ENCODE measurements at regions not wholly inside any gene's neighbourhood (a gene's known extent, or its start where the extent isn't known, plus 50 kb on each side); places are given as distances from the start of the nearest gene placed in this dataset.
A peak's percentile ranks its signal among the peaks of the same experiment; 100 is the strongest.

GRCh38 chr2:41856946-41857345, 190.9 kb upstream of the PKDCC start:
- DNase-seq (no peak), ATAC-seq (no peak)
- intact Hi-C loops (cut with DNase I): loop anchor here in 1 of 2 donors (10.0 kb wide), 1 partner anchor 368 kb away; no protein-coding TSS in a partner anchor

DNA sequence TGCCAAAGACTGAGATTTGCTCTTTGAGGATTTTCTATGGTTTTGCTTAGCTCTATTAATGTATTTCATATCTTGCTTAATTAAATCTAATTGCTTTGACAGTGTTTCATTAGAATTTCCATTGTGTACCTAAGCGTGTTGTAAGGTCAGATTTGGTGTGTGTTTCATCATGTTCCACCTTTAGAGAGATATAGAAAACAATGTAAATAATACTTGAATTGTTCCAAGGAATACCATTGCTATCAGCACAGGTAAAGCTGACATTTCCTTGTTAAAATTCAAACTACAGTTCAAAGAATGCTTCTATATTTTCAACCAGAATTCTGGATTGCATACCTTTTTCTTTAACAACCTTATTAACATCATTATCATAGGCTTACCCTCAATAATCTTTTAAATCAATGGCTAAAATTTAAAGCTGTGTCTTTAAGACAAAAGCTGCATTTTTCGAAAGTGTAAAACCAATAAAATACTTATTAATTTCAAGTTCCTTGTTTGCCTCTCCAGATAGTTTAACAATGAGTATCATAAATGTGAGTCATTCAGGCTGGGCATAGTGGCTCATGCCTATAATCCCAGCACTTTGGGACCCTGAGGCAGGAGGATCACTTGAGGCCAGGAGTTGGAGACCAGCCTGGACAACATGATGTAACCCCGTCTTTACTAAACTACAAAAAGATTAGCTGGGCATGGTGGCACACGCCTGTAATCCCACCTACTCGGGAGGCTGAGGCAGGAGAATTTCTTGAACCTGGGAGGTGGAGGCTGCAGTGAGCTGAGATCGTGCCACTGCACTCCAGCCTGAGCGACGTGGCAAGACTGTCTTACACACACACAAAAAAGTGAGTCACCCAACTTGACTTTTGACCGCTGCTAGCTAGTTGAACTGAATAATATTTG, 188.0 kb upstream of the PKDCC start:
- DNase-seq: no peak
- no peak for ATAC-seq
- intact Hi-C loops (cut with DNase I): loop anchor here in 1 of 2 donors (10.0 kb wide), 1 partner anchor 365 kb away; no protein-coding TSS in a partner anchor

DNA sequence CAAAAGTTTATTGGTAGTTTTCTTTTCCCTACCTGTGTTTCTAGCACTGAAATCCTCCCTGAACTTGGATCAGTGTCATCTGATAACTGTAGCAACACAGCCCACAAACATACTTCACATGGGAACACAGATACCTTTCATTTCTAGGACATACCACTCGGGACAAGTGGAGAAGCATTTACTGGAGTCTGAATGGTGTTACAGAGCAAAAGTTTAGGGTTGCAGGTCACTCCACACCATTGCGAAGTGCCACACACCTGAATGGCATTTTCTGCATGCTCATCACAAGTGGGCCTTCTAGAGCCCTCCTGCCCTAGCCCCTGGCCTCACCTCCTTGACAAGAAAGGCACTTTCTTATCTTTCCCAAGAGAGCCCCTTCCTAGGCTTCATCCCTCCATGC, 184.8 kb upstream of the PKDCC start:
- DNase-seq (no peak), ATAC-seq (no peak)
- intact Hi-C loops (cut with DNase I): no loop called here

GRCh38 chr2:41865263-41865662, 182.6 kb upstream of the PKDCC start:
- DNase-seq (no peak), ATAC-seq (no peak)
- intact Hi-C loops (cut with DNase I): loop anchor here in 1 of 2 donors (5.0 kb wide), 1 partner anchor 222 kb away; no protein-coding TSS in a partner anchor

- intact Hi-C loops (cut with DNase I): loop anchor here in 1 of 2 donors (5.0 kb wide), 1 partner anchor 220 kb away; no protein-coding TSS in a partner anchor
Measured at GRCh38 chr2:41867553-41867952, 180.3 kb upstream of the PKDCC start.

GRCh38 chr2:41869542-41870264, 178.1 kb upstream of the PKDCC start:
- intact Hi-C loops (cut with DNase I): loop anchor here (2.0 to 5.0 kb wide), 3 partner anchors 93 to 218 kb away; no protein-coding TSS in a partner anchor
- peak; percentile 88 to 90 for ATAC-seq
- DNase-seq: peak; percentile 79

More at GRCh38 chr2:41867553-41867952, 180.3 kb upstream of the PKDCC start:
- ATAC-seq (no peak), DNase-seq (no peak)

- peak; percentile 6 to 8 for ATAC-seq
- no peak for DNase-seq
- intact Hi-C loops (cut with DNase I): loop anchor here in 1 of 2 donors (5.0 kb wide), 1 partner anchor 92 kb away; no protein-coding TSS in a partner anchor
Measured at GRCh38 chr2:41870265-41870585, 177.6 kb upstream of the PKDCC start.

DNA sequence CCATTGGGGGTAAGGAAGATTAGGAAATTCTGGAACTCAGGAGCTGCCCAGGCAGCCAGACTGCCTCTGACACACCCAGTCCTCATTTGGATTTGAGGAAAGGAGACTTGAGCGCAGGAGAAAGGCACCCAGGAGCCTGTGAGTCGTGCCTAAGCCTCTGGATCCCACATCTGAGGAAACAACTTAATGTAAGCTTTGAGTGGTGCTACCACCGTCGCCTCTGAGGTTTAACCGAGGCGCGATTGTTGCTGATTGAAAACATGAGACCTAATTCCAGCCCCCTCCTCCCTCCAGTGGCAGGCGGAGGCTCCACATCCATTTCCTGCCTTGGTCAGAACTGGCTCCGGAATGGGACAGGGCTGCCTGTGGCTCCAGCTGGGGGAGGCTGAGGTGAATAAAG, 176.7 kb upstream of the PKDCC start:
- intact Hi-C loops (cut with DNase I): loop anchor here in 1 of 2 donors (5.0 kb wide), 1 partner anchor 91 kb away; no protein-coding TSS in a partner anchor
- DNase-seq (peak; percentile 48), ATAC-seq (peak; percentile 41 to 63)

GRCh38 chr2:41872646-41873045, 175.2 kb upstream of the PKDCC start:
- no peak for DNase-seq
- intact Hi-C loops (cut with DNase I): loop anchor here in 1 of 2 donors (5.0 kb wide), 1 partner anchor 90 kb away; no protein-coding TSS in a partner anchor
- ATAC-seq: no peak

GRCh38 chr2:41873102-41874031, 174.5 kb upstream of the PKDCC start:
- intact Hi-C loops (cut with DNase I): loop anchor here in 1 of 2 donors (5.0 kb wide), 1 partner anchor 89 kb away; no protein-coding TSS in a partner anchor
- ATAC-seq (no peak), DNase-seq (no peak)

DNA sequence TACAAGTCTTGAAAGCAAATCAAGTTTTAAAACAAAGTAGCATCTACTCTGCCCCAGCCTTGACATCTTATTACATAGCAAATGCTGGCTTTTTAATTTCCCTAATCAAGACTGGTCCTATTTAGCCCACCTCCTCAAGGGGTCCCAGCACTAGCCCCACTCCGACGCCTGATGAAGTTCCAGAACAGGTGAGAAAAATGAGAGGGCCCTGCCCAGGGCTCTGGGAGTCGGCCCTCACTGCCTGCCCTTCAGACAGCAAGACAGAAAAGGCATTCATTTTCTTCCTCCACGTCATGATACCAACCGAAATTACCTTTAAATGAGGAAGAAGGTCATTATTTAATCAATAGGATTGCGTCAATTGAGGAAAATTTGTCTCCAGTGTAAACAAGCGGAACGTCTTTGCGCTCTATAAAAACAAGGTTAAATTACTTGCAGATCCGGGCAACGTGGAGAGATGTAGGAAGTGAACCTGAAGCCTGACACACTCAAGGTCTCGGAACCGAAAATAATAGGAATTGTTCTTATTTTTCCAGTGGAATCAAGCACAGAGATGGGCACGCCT, 170.6 kb upstream of the PKDCC start:
- no peak for ATAC-seq
- DNase-seq: no peak
- intact Hi-C loops (cut with DNase I): no loop called here

- intact Hi-C loops (cut with DNase I): no loop called here
- no peak for ATAC-seq
- no peak for DNase-seq
Measured at GRCh38 chr2:41878056-41878455, 169.8 kb upstream of the PKDCC start.

DNA sequence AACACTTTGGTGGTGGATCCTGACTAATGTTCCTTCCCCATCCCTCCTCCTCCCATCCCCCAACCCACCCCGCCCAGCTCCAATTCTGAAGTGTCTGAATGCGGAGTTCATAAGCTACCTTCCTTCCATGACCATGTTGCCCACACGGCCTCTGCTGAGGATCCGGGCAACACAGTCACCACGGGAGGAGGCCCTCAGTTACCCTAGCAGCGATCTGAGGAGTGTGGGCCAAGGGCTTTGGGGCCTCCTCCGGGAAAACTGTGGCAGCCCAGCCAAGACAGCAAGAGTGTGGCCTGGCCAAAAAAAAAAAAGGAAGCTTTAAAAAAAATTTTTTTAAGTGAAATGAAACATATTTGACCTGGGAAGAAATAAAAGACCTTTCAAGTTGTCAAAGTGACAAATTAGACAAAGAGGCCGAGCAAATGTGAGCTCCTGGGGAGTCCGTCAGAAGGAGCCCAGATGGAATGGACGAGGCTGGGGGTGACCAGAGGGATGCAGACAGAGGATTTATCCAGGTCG, 169.0 kb upstream of the PKDCC start:
- intact Hi-C loops (cut with DNase I): no loop called here
- ATAC-seq: peak; percentile 61 to 93

GRCh38 chr2:41879235-41879916, 168.4 kb upstream of the PKDCC start:
- intact Hi-C loops (cut with DNase I): no loop called here
- DNase-seq (no peak), ATAC-seq (peak; percentile 35 to 38)

More for the DNA sequence above, 169.0 kb upstream of the PKDCC start:
- peak; percentile 35 for DNase-seq

DNA sequence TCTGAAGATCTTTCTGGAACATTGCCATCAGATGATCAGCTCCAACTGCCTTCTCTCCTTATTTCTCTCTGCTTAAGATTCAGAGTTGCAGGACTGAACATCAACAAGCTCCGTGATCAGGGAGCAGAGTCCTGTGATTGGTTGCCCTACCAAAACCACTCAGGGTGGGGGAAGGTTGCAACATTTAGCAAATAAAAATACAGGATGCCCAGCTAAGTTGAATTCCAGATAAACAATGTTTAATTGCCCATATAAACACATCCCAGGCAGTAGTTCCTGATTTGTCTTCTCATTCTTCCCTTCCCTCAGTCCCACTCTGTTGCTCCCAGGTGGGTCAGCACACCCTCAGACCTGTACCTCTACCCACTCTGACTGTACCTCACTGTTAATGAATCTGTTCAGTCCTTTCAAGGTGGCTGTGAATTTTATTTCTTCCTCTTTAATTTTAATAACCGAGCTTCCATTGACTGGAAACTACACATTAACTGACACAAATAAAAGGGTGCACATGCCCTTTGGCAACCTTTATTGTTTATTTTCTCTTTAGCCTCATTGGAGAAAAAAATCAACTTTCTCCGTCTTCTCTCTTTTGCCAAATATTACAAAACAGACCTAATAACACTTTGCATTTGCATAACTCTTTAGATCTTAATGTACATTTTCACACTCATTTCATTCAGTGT, 167.1 kb upstream of the PKDCC start:
- peak in 1 of 2 donors; percentile 21 for ATAC-seq
- intact Hi-C loops (cut with DNase I): no loop called here
- DNase-seq: no peak

- DNase-seq (no peak), ATAC-seq (no peak)
- intact Hi-C loops (cut with DNase I): no loop called here
Measured at GRCh38 chr2:41881249-41881648, 166.6 kb upstream of the PKDCC start.

DNA sequence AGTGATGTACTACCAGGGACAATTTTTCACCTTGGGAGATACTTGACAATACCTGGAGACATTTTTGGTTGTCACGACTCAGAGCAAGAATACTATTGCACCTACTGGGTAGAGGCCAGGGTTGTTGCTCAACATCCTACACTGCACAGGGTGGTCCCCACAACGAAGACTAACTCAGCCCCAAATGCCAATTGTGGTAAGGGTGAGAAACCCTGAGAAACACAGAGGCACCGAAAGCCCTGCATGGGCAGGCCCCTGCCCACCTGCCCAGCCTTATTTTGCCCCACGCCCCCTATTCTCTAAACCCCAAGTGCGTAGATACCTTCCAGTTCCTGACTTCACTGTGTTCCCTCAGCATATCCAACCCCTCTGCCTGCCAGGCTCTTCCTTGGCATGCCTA, 163.1 kb upstream of the PKDCC start:
- DNase-seq: no peak
- intact Hi-C loops (cut with DNase I): no loop called here
- no peak for ATAC-seq

Data from left cardiac atrium (tissue), 4 donors.